GM19468 (cell line): ENCODE measurements at regions not wholly inside any gene's neighbourhood (a gene's known extent, or its start where the extent isn't known, plus 50 kb on each side); places are given as distances from the start of the nearest gene placed in this dataset.
"Not testable (repeated sequence)": the region's sequence is repeated elsewhere in the genome, so short reads cannot be mapped to it uniquely, and the experiment has no call there.

Source experiments
- ATAC-seq: cut with Tn5 transposase; IDR thresholded peaks from one replicate; pipeline ENCODE4 v1.9.1; 2021; ENCODE audit warnings: mild to moderate bottlenecking, moderate library complexity, moderate number of reproducible peaks; ENCODE audit not compliant: unreplicated experiment; ENCODE audit errors: extremely low read depth

DNA sequence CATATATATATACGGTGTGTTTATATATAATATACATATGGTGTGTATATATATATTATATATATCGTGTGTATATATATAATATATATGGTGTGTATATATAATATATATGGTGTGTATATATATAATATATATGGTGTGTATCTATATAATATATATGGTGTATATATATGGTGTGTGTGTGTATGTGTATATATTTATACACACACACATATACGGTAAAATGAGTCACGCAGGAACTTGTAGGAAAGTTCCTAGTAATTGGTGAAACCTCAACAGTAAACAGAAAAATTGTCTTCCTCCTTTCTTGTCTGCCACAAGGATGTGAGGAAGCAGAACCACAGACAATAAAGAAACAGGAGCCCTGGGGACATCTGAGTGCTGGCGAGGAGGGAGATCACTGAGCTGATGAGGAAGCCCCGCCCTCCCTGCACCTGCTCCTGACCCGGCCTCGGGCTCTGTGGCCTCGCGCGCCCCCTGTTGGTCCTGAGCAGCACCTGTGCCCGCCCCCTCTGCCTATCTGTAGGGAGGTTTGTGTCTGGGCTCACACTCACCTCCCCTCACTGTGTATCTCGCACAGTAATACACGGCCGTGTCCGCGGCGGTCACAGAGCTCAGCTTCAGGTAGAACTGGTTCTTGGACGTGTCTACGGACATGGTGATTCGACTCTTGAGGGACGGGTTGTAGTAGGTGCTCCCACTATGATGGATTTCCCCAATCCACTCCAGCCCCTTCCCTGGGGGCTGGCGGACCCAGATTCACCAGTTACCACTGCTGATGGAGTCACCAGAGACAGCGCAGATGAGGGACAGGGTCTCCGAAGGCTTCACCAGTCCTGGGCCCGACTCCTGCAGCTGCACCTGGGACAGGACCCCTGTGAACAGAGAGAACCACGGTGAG is 1079.4 kb downstream of the TMEM121 start:
- ATAC-seq = no peak

DNA sequence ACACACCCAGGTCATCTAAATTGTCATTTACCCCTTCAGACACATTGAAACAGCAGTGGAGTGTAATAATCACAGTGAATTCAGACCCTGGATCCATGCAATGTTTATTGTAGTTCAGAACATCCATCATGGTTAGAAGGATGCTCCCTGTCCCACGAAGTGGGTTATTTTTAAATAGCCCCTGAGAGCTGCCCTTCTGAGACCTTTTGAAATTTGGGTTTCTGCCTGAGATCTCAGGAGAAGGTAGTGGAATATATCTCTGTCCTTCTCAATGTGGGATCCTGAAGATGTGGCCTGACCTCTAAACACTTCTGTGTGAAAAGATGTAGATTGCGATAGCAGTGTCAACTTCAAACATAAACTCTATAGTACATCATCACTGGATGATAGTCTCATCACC is 1080.6 kb downstream of the TMEM121 start:
- ATAC-seq = no peak

DNA sequence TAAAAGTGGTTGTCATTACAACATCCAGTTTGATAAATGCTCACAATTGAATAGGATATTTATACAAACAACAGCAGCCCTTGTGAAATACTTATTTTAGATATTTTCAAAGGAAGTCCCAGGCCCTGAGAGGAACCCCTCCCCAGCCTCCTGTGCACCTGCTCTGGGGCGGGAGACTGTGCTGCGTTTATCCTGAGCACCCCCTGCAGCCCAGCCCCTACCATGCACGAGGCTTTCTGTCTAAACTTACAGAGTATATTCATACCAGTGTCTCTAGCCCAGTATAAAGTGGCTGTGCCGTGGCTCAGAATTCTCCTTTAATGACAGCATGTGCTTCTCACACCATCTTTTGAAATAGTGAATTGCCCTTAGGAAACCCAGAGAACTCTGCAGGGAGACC is 1084.3 kb downstream of the TMEM121 start:
- ATAC-seq = no peak

DNA sequence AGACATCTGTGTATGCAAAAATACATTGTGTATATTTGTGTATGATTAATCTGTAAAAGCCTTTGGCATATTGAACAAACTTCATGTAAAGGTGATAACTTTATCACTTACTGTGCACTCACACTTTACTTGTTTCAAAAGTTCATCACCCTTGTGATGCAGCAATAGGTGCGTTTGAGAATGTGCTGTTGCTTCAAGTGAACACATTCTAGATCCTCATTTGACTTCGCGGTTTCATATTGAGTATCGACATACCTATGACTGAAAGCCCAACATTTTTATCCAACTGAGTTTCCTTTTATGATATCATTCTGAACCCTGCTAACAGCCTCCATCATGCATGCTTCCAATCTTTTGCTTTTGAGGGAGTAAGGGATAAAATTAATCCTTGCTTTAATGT is 1086.9 kb downstream of the TMEM121 start:
- ATAC-seq = no peak

DNA sequence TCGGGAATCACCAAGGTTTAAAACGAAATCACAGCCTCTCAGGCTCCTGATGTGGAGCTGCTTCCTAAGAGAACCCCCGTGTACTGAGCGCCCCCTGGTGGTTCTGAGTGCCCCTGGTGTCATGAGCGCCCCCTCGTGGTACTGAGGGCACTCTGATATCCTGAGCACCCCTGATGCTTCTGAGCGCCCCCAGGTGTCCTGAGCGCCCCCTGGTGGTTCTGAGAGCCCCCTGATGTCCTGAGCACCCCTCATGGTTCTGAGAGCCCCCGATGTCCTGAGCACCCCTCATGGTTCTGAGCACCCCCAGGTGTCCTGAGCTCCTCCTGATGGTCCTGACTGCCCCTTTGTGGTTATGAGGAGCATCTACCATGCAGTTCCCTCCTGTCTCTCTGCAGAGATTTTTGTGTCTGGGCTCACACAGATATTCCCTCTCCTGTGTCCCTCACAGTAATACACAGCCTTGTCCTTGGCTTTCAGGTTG is 1092.1 kb downstream of the TMEM121 start:
- ATAC-seq = not testable (repeated sequence)

DNA sequence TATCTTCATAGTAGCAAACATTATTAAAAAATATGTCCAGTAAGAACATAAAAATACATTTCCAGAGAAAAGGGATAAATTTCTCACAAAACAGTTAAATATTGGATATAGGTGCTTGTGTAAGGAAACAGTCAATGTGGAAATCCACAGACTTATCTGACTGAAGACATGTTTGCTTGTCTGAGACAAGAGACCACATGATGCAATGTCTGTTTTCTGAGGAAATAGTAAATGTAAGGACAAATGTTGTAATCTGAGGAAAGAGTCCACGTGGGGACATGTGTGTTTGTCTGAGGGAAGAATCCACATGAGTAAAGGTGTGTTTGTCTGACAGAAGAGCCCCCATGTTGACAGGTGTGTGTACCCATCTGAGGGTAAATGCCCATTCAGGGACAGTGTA is 1093.2 kb downstream of the TMEM121 start:
- no peak for ATAC-seq

DNA sequence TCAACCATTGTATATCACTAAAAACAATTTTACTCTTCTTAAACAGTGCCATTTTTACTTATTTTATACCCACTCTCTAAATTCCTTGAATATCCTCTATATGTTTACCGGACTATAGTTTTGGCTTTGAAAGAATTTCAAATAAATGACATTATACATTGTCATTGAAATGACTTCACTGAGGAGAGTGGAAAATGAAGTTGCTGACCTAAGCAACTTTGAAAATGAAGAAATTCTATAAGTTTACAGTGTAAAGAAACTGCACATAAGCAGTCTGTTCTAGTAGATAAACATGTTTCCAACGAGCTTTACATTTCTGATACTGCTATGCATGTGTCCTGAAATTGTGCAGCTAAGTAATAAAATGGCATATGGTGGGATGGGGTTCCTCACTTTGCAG is 1094.0 kb downstream of the TMEM121 start:
- ATAC-seq = no peak

DNA sequence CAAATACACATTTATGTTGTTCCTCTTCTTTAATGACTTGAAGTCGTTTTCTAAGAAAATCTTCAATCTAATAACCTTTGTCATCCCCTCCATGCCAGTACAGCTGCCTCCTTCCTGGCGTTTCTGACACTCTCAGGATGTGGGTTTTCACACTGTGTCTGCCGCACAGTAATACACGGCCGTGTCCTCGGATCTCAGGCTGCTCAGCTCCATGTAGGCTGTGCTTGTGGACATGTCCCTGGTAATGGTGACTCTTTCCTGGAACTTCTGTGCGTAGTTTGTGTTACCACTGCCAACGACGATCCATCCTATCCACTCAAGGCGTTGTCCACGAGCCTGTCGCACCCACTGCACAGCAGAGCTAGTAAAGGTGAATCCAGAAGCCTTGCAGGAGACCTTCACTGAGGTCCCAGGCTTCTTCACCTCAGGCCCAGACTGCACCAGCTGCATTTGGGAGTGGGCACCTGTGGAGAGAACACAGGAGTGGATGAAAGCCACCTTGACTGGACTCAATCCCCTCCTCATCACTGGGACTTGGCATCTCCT is 1095.9 kb downstream of the TMEM121 start:
- ATAC-seq = no peak

DNA sequence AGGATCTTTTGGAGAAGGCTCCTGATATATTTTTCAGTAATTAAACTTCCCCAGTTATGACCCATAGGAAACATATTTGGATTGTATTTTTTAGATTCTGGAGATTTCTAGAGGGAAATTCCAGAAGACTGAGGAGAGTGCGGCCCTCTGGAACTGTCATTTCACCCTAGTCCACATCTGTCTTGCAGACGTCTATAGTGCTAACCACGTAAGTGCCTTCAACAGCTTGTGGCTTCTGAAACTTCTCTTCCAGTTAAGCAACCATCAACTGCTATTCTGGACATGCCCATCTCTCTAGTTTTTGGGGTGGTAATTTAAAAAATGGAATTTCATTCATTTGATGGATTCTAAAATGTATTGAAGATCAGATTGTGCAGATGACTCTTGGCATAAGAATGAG is 1098.8 kb downstream of the TMEM121 start:
- ATAC-seq = no peak

DNA sequence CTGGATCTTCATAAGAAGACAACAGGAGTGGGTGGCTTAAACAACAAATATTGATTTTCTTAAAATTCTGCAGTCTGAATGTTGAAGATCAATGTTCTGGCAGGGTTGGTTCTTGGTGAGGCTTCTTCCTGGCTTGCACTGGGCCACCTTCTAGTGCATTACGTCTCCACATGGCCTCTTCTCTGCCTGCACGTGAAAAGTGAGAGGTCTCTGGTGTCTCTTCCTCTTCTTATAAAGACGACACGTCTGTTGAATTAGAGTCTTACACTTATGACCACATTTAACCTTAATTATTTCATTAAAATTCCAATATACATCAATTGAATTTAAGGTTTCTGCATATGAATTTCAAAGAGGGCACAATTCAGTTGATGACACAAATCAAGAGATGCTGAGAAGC is 1100.1 kb downstream of the TMEM121 start:
- not testable (repeated sequence) for ATAC-seq

DNA sequence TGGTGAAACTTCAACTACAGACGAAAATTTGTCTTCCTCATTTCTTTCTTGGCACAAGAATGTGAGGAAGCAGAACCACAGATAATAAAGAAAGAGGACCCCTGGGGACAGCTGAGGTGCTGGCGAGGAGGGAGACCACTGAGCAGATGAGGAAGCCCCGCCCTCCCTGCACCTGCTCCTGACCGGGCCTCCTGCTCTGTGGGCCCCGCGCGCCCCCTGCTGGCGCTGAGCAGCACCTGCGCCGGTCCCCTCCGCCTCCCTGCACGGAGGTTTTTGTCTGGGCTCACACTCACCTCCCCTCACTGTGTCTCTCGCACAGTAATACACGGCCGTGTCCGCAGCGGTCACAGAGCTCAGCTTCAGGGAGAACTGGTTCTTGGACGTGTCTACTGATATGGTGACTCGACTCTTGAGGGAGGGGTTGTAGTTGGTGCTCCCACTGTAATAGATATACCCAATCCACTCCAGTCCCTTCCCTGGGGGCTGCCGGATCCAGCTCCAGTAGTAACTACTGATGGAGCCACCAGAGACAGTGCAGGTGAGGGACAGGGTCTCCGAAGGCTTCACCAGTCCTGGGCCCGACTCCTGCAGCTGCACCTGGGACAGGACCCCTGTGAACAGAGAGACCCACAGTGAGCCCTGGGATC is 1100.7 kb downstream of the TMEM121 start:
- ATAC-seq = not testable (repeated sequence)

DNA sequence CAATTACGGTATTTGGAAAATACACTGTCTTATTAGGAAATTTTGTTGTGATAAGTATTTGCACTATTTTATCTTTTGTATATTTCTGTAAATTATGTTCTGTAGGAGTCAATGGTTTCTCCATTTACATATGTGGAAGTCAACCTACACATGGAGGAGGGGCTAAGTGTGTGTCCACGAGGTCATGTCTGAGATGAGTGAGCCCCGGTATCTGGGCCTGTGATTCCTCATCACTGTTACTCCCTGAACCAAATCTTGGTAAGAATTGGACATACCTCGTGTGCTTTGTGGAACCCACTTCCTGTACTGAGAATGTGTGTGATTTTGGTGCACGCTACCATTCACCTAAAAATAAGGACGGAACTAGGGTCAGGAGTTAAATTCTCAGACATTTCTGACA is 1105.5 kb downstream of the TMEM121 start:
- no peak for ATAC-seq

DNA sequence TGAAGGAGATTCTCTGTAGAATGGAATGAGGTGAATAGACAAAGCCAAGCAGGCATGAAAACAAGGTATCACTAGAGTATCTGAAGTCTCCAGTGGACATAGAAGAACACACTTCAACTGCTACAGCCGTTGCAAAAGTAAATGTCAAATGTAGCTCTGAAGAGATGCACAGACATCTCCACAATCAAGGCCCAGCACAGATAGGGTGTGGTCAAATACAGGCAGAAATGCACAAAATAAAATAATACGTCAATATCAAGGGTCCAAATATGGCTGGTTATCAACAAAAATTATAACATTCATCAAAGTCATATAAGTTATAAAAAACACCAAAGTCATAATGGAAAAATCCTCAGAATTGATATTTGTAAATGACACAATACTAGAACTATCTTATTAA is 1107.3 kb downstream of the TMEM121 start:
- ATAC-seq = no peak

DNA sequence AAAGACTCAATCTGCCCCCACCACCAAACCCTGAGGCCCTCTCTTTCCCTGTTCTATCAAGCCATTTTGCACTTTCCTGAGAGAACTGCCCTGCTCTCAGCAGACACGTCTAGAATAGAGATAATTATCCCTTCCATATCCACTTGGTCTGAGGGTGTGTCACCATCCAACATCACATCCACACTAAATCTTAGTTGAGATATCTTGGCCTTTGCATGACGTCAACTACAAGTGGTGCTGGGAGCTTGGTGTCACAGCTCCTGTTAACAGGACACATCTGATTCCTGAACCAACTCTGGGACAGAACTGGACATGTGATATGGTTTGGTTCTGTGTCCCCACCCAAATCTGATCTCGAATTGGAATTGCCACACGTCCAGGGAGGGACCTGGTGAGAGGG is 1109.2 kb downstream of the TMEM121 start:
- no peak for ATAC-seq

DNA sequence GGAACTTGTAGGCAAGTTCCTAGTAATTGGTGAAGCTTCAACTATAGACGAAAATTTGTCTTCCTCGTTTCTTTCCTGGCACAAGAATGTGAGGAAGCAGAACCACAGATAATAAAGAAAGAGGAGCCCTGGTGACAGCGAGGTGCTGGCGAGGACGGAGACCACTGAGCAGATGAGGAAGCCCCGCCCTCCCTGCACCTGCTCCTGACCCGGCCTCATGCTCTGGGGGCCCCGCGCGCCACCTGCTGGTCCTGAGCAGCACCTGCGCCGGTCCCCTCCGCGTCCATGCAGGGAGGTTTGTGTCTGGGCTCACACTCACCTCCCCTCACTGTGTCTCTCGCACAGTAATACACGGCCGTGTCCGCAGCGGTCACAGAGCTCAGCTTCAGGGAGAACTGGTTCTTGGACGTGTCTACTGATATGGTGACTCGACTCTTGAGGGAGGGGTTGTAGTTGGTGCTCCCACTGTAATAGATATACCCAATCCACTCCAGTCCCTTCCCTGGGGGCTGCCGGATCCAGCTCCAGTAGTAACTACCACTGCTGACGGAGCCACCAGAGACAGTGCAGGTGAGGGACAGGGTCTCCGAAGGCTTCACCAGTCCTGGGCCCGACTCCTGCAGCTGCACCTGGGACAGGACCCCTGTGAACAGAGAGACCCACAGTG is 1112.5 kb downstream of the TMEM121 start:
- ATAC-seq = not testable (repeated sequence)

DNA sequence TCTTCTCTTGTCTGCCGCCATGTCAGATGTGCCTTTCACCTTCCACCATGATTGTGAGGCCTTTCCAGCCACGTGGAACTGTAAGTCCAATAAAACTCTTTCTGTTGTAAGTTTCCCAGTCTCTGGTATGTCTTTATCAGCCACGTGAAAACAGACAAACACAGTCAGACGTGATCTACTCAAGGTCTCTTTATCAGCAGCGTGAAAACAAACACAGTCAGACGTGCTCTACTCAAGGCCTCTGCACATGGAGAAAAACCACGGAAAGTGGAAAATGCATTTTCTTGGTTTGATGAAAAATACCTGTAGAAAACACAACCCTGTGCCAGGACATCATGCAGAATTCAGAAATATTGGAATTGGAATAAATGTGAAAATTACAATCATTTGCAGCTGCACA is 1115.7 kb downstream of the TMEM121 start:
- no peak for ATAC-seq

DNA sequence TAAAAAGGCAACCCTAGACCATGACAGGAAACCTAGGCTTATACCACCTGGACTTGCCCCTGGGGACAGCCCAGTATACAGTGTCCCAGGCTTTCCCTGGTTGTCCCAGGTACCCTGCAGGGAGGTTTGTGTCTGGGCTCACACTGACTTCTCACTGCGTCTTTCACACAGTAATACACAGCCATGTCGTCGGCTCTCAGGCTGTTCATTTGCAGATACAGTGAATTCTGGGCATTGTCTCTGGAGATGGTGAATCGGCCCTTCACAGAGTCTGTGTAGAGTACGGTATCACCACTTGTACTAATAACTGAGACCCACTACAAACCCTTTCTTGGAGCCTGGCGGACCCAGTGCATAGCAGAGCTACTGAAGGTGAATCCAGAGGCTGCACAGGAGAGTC is 1116.6 kb downstream of the TMEM121 start:
- ATAC-seq = not testable (repeated sequence)

DNA sequence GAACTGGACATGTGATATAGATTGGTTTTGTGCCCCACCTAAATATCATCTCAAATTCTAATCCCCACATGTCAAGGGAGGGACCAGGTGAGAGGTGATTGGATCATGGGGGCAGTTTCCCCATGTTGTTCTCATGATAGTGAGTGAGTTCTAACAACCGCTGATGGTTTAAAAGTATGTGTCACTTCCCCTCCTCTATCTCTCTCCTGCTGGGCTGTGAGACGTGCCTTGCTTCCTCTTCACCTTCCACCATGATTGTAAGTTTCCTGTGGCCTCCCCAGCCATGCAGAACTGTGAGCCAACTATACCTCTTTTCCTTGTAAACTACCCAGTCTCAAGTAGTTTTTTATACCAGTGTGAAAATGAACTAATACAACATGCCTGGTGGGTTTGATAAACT is 1122.5 kb downstream of the TMEM121 start:
- ATAC-seq = not testable (repeated sequence)

DNA sequence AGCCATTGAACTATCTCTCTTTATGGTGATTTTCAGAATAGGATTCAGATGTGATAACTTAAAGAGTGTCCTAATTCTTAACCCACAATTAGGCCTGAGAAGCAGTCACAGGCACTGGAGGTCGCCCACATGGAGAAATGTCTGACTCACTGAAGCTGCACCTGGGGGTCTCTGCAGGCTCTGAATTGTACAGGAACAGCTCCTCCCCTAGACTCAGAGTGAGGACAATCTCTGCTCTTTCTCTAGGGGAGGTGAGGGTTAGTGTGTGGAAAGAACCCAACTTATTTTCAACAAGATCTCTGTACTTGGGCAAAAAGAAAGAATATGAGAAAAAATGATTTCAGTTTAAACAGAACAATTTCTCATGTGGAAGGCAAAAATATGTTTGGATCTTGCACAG is 1124.6 kb downstream of the TMEM121 start:
- ATAC-seq = no peak

DNA sequence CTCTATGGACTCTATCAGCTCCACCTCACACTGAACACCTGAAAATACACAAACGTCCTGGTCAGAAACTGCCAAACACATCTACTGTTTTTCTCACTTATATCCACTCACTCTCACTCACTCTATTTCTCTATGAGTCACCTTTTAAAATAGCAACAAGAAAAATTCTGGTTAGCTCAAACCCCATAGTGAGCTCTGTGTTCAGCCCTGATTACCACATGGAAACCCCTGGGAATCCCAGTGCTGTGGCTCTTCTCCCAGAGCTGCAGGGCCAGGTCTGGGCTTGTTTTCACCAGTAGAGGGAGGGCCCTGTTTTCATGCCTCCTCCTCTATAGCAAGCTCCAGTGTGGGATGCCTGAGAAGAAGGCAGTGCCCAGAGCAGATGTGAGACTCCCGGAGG is 1126.1 kb downstream of the TMEM121 start:
- no peak for ATAC-seq

DNA sequence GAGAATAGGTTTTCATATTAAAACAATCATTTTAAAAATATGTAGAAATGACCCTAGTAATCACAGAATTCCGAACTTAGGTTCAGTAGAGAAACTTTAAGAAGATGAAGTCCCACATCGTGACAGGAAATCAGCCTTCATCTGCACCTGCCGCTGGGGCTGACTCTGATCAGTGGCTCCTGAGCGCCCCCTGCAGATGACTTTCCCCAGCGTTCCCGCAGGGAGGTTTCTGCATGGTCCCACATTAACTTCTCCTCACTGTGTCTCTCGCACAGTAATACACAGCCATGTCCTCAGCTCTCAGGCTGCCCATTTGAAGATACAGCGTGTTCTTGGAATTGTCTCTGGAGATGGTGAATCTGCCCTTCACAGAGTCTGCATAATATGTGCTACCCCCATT is 1131.1 kb downstream of the TMEM121 start:
- ATAC-seq = no peak
